Panc1 (cell line): ENCODE measurements at regions not wholly inside any gene's neighbourhood (a gene's known extent, or its start where the extent isn't known, plus 50 kb on each side); places are given as distances from the start of the nearest gene placed in this dataset.
"Not testable (repeated sequence)": the region's sequence is repeated elsewhere in the genome, so short reads cannot be mapped to it uniquely, and the experiment has no call there.

ENCODE experiments used
- ATAC-seq: fragments of 200-7000 bp; cut with Tn5 transposase; 2 replicates; pipeline ENCODE4 v1.9.1; 2020; ENCODE audit warnings: mild to moderate bottlenecking, moderate library complexity
- BruUV-seq: library from RNA; stranded (reverse); fragments of 400-500 nt; replicated peaks from 2 replicates; lab custom pipeline; 2021; lab: Mats Ljungman, UMichigan
- CTCF ChIA-PET: fragments of 300-600 bp; sonication (Branson Sonifier 250); formaldehyde crosslinking; loops from one replicate; lab custom pipeline; 2022; ENCODE audit warnings: antibody characterized with exemption; lab: Charles Lee
- POLR2A ChIA-PET: fragments of 300-600 bp; sonication (Branson Sonifier 250); formaldehyde crosslinking; loops from one replicate; lab custom pipeline; 2022; ENCODE audit warnings: antibody characterized with exemption; lab: Charles Lee
- DNase-seq: peaks from one replicate; pipeline ENCODE4 v3.0.0-alpha.2; 2010; ENCODE audit warnings: low read depth, low spot score
- H3K27ac ChIP-seq: 2 replicates; pipeline ENCODE4 v1.5.1; 2011; ENCODE audit warnings: mild to moderate bottlenecking, low read length, inconsistent platforms
- H3K27me3 ChIP-seq: fragments of 200-500 bp; sonication (Bioruptor generic); 2 replicates; pipeline ENCODE4 v1.6.0; 2014; ENCODE audit warnings: low read length, inconsistent platforms; ENCODE audit not compliant: control insufficient read depth, insufficient read depth
- H3K36me3 ChIP-seq: fragments of 200-500 bp; sonication (Bioruptor generic); 2 replicates; pipeline ENCODE4 v1.5.1; 2014; ENCODE audit warnings: inconsistent platforms, mild to moderate bottlenecking, low read length, moderate library complexity; ENCODE audit not compliant: control insufficient read depth, insufficient read depth
- H3K4me1 ChIP-seq: 2 replicates; pipeline ENCODE4 v1.5.1; 2011; ENCODE audit warnings: inconsistent platforms, mild to moderate bottlenecking, low read length, moderate library complexity; ENCODE audit not compliant: control insufficient read depth, insufficient read depth
- H3K4me3 ChIP-seq, 2 experiments: 2 replicates each; pipeline ENCODE4 v1.5.1; 2011 to 2012; ENCODE audit warnings: low read depth in 2 of 2, low read length in 2 of 2, mild to moderate bottlenecking in 2 of 2, inconsistent platforms in 1 of 2, moderate library complexity in 1 of 2
- H3K9me3 ChIP-seq: fragments of 200-500 bp; sonication (Bioruptor generic); 2 replicates; pipeline ENCODE4 v1.5.1; 2014; ENCODE audit warnings: low read depth, mild to moderate bottlenecking, inconsistent platforms, low read length, moderate library complexity; ENCODE audit not compliant: control insufficient read depth, insufficient read depth
- POLR2AphosphoS5 ChIP-seq: IDR thresholded peaks from 2 replicates; pipeline ENCODE4 v1.6.1; 2012; ENCODE audit warnings: mild to moderate bottlenecking, low read depth, low read length, moderate library complexity
- SIN3A ChIP-seq: IDR thresholded peaks from 2 replicates; pipeline ENCODE4 v1.6.1; 2012; ENCODE audit warnings: low read depth, mild to moderate bottlenecking, low read length, moderate library complexity, borderline replicate concordance; ENCODE audit not compliant: insufficient read depth
- TCF7L2 ChIP-seq: IDR thresholded peaks from 2 replicates; pipeline ENCODE4 v1.6.1; 2011; ENCODE audit warnings: mild to moderate bottlenecking, low read depth, low read length, inconsistent platforms
- in situ Hi-C: cut with HindIII; loops from 2 replicates; pipeline ENCODE4 v1.10.0; 2016; ENCODE audit warnings: low sequenced_read_pairs, low pct_unique_long_range_greater_than_20kb
- intact Hi-C: fragments of 100-400 bp; cut with micrococcal nuclease; formaldehyde crosslinking; loops from one replicate; pipeline ENCODE4 v1.10.0; 2022; ENCODE audit not compliant: unreplicated experiment
- TF ChIP-seq, protein P1 (sequence below): fragments of 450-650 bp; IDR thresholded peaks from 2 replicates; pipeline ENCODE4 v1.5.1; 2017; ENCODE audit warnings: mild to moderate bottlenecking
- TF ChIP-seq, protein P2 (sequence below), 2 experiments: IDR thresholded peaks; 2 replicates each; pipeline ENCODE4 v1.6.1; 2011 to 2012; ENCODE audit warnings: low read depth in 2 of 2, control low read depth in 1 of 2, low read length in 1 of 2, mild to moderate bottlenecking in 1 of 2, moderate library complexity in 1 of 2; ENCODE audit not compliant: insufficient read depth in 1 of 2

GRCh38 chr3:27034255-27034654, 334.9 kb downstream of the NEK10 start:
- Histone ChIP-seq H3K36me3 (no peaks in the 10 kb centered on the region), H3K4me1 (no peaks in the 10 kb centered on the region), H3K4me3 (no peak overlapping the region), H3K27ac (no peak overlapping the region), H3K27me3 (no peaks in the 10 kb centered on the region), H3K9me3 (no peaks in the 10 kb centered on the region)
- ChIA-PET CTCF (interaction anchor here (0.6 kb wide), 1 partner anchor 83 kb away, joined by 3 read pairs; no protein-coding TSS in a partner anchor), POLR2A (no interaction called here)
- DNase-seq (no peak), ATAC-seq (no peak)
- intact Hi-C loops (no loop called here), in situ Hi-C loops (no loop called here)
- BruUV-seq: no TSS peak
- TF ChIP-seq, protein P1, sequence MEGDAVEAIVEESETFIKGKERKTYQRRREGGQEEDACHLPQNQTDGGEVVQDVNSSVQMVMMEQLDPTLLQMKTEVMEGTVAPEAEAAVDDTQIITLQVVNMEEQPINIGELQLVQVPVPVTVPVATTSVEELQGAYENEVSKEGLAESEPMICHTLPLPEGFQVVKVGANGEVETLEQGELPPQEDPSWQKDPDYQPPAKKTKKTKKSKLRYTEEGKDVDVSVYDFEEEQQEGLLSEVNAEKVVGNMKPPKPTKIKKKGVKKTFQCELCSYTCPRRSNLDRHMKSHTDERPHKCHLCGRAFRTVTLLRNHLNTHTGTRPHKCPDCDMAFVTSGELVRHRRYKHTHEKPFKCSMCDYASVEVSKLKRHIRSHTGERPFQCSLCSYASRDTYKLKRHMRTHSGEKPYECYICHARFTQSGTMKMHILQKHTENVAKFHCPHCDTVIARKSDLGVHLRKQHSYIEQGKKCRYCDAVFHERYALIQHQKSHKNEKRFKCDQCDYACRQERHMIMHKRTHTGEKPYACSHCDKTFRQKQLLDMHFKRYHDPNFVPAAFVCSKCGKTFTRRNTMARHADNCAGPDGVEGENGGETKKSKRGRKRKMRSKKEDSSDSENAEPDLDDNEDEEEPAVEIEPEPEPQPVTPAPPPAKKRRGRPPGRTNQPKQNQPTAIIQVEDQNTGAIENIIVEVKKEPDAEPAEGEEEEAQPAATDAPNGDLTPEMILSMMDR: no peak
- TF ChIP-seq POLR2AphosphoS5 (no peak), SIN3A (no peak), TCF7L2 (no peak)
- TF ChIP-seq, protein P2, sequence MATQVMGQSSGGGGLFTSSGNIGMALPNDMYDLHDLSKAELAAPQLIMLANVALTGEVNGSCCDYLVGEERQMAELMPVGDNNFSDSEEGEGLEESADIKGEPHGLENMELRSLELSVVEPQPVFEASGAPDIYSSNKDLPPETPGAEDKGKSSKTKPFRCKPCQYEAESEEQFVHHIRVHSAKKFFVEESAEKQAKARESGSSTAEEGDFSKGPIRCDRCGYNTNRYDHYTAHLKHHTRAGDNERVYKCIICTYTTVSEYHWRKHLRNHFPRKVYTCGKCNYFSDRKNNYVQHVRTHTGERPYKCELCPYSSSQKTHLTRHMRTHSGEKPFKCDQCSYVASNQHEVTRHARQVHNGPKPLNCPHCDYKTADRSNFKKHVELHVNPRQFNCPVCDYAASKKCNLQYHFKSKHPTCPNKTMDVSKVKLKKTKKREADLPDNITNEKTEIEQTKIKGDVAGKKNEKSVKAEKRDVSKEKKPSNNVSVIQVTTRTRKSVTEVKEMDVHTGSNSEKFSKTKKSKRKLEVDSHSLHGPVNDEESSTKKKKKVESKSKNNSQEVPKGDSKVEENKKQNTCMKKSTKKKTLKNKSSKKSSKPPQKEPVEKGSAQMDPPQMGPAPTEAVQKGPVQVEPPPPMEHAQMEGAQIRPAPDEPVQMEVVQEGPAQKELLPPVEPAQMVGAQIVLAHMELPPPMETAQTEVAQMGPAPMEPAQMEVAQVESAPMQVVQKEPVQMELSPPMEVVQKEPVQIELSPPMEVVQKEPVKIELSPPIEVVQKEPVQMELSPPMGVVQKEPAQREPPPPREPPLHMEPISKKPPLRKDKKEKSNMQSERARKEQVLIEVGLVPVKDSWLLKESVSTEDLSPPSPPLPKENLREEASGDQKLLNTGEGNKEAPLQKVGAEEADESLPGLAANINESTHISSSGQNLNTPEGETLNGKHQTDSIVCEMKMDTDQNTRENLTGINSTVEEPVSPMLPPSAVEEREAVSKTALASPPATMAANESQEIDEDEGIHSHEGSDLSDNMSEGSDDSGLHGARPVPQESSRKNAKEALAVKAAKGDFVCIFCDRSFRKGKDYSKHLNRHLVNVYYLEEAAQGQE (IDR thresholded peaks at IDR 0.05; ENCODE audit: insufficient read depth in 1 of 2, low read depth in 2 of 2, low read length in 1 of 2): no peak

GRCh38 chr3:27040674-27041073, 328.5 kb downstream of the NEK10 start:
- H3K9me3 ChIP-seq: no peaks in the 10 kb centered on the region
- H3K36me3 ChIP-seq: no peaks in the 10 kb centered on the region
- H3K4me1 ChIP-seq: no peaks in the 10 kb centered on the region
- in situ Hi-C loops: no loop called here
- DNase-seq (no peak), ATAC-seq (no peak)
- intact Hi-C loops: no loop called here
- CTCF ChIA-PET: no interaction called here
- H3K4me3 ChIP-seq: no peak overlapping the region
- BruUV-seq: no TSS peak
- POLR2A ChIA-PET: no interaction called here
- no peak overlapping the region for H3K27ac ChIP-seq
- H3K27me3 ChIP-seq: no peaks in the 10 kb centered on the region
- TF ChIP-seq SIN3A (no peak), POLR2AphosphoS5 (no peak), TCF7L2 (no peak)
- TF ChIP-seq, protein P1: no peak
- TF ChIP-seq, protein P2 (IDR thresholded peaks at IDR 0.05; ENCODE audit: insufficient read depth in 1 of 2, low read depth in 2 of 2, low read length in 1 of 2): no peak

GRCh38 chr3:27042541-27042940, 326.6 kb downstream of the NEK10 start:
- not testable (repeated sequence) for BruUV-seq

More at GRCh38 chr3:27042541-27042940, 326.6 kb downstream of the NEK10 start:
- H3K9me3 ChIP-seq, H3K4me1 ChIP-seq, POLR2A ChIA-PET, H3K36me3 ChIP-seq, ATAC-seq, CTCF ChIA-PET, H3K4me3 ChIP-seq, intact Hi-C loops, in situ Hi-C loops, DNase-seq, H3K27ac ChIP-seq, H3K27me3 ChIP-seq: not testable (repeated sequence)
